ENCODE measurements at regions not wholly inside any gene's neighbourhood (a gene's known extent, or its start where the extent isn't known, plus 50 kb on each side); places are given as distances from the start of the nearest gene placed in this dataset.

DNA sequence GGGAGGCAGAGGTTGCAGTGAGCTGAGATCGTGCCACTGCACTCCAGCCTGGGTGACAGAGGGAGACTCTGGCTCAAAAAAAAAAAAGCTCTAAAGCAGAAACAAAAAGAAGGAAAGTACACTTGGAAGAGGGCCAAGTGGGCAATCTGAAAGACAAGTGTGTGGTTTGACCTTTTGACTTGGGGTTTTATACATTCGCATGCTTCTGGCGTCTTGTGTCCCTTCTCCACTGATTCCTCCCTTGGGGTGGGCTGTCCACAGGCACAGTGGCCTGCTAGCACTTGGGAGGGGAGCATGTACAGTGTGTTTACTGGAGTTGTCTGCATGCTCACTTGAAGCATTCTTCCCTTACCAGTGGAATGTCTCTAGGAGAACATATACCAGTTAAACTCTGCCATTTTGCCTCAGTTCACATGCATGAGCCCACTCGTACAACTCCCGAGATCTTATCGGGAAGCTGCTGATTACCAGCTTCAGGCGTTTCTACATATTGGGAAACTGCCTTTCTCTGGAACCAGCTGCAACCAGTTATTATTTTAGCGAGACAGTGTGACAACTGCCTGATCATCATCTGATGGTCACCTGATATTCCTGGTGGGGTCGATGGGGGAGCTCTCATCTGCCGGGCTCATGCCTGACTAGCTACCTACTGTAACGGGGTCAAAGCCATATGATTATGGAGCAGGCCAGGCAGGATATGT lies 113.5 kb upstream of the ZNF678 start:
- TF ChIP-seq POLR2A (IDR thresholded peaks at IDR 0.05) (no peak), POLR2AphosphoS5 (IDR thresholded peaks at IDR 0.05) (no peak)
- TF ChIP-seq, protein P1, sequence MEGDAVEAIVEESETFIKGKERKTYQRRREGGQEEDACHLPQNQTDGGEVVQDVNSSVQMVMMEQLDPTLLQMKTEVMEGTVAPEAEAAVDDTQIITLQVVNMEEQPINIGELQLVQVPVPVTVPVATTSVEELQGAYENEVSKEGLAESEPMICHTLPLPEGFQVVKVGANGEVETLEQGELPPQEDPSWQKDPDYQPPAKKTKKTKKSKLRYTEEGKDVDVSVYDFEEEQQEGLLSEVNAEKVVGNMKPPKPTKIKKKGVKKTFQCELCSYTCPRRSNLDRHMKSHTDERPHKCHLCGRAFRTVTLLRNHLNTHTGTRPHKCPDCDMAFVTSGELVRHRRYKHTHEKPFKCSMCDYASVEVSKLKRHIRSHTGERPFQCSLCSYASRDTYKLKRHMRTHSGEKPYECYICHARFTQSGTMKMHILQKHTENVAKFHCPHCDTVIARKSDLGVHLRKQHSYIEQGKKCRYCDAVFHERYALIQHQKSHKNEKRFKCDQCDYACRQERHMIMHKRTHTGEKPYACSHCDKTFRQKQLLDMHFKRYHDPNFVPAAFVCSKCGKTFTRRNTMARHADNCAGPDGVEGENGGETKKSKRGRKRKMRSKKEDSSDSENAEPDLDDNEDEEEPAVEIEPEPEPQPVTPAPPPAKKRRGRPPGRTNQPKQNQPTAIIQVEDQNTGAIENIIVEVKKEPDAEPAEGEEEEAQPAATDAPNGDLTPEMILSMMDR (IDR thresholded peaks at IDR 0.05 in 8 of 11, conservative IDR thresholded peaks at IDR 0.05 in 3 of 11), result no peak
- H3K4me1 ChIP-seq, result no peaks in the 10 kb centered on the region
- peaks cover 0 to 41% (median 0%) of the 10 kb centered on the region in 7 donors for H3K27me3 ChIP-seq (replicated peaks in 1 of 7)
- intact Hi-C loops (cut with DNase I; ENCODE audit: low total_unique reads), result loop anchor here (10.0 kb wide), 1 partner anchor 335 kb away; no protein-coding TSS in a partner anchor
- DNase-seq, result no peak
- 66 to 81% (median 74%) methylated on average over 10 to 11 of the region's 11 CpGs for WGBS, 5 donors
- no peaks in the 10 kb centered on the region for H3K9me3 ChIP-seq
- H3K4me3 ChIP-seq, result no peak overlapping the region
- no peaks in the 10 kb centered on the region for H3K36me3 ChIP-seq
- H3K27ac ChIP-seq, result no peak overlapping the region

DNA sequence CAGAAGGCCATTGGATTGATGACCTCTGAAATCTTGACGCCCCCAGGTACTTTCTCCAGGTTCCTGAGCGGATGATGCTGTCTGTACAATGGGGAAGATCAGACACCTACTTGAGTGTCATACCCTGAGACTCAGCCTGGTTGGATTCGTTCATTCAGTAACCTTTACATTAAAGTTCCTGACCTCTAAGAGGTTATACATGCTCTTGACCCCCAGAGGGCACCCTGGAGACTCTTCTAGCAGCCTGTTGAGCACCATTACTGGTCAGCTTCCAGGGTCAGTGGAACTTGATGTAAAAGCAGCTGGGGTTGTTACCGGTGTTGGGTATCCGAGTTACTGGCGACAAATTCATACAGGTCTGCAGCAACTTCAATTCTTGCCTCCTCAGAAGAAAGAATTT lies 114.3 kb upstream of the ZNF678 start:
- Histone ChIP-seq H3K36me3 (no peaks in the 10 kb centered on the region), H3K27me3 (replicated peaks in 1 of 7) (peaks cover 0 to 33% (median 0%) of the 10 kb centered on the region in 7 donors), H3K27ac (no peak overlapping the region), H3K4me3 (no peak overlapping the region), H3K9me3 (no peaks in the 10 kb centered on the region), H3K4me1 (no peaks in the 10 kb centered on the region)
- DNase-seq, result no peak
- TF ChIP-seq, protein P1 (IDR thresholded peaks at IDR 0.05 in 8 of 11, conservative IDR thresholded peaks at IDR 0.05 in 3 of 11), result peak in 4 of 11 experiments; percentile 8 to 41 (median 32)
- TF ChIP-seq POLR2AphosphoS5 (IDR thresholded peaks at IDR 0.05), result no peak
- 42 to 56% (median 49%) methylated on average over 6 of the region's 6 CpGs for WGBS, 5 donors
- intact Hi-C loops (cut with DNase I; ENCODE audit: low total_unique reads), result loop anchor here (10.0 kb wide), 1 partner anchor 334 kb away; no protein-coding TSS in a partner anchor

DNA sequence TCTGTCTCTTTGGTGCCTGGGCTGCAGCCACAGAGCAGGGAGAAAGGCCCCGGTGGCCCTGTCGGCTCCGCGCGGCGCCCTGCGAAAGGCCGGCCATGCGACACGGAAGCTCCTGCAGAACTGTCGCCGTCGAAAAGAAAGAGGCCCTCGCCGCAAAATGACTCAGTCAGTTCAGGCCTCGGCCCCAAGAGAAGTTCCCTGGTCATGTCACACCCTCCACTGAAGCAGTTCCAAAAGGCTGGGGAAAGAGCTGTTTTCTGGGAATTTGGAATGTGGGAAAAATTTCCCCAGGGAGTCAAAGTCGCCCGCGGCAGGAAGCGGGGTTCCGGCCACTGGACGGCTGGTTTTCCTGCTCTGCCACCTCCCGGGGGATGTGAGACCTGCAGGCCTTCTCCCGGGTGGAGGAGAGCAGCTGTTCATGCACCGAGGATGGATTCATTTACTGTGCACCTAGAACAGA lies 115.8 kb upstream of the ZNF678 start:
- DNase-seq, result no peak
- intact Hi-C loops (cut with DNase I; ENCODE audit: low total_unique reads), result loop anchor here (10.0 kb wide), 1 partner anchor 333 kb away; no protein-coding TSS in a partner anchor
- Histone ChIP-seq H3K4me3 (peak overlapping the region in 1 of 8 donors; percentile 9), H3K27ac (peak overlapping the region in 1 of 8 donors; percentile 35), H3K4me1 (no peaks in the 10 kb centered on the region), H3K27me3 (replicated peaks in 1 of 7) (peaks cover 0 to 18% (median 0%) of the 10 kb centered on the region in 7 donors), H3K9me3 (no peaks in the 10 kb centered on the region), H3K36me3 (no peaks in the 10 kb centered on the region)
- WGBS, 5 donors, result 39 to 74% (median 59%) methylated on average over 25 of the region's 25 CpGs
- peak in 1 of 3 donors; percentile 25 for TF ChIP-seq POLR2AphosphoS5 (IDR thresholded peaks at IDR 0.05)
- TF ChIP-seq POLR2A (IDR thresholded peaks at IDR 0.05), result no peak
- TF ChIP-seq, protein P1 (IDR thresholded peaks at IDR 0.05 in 8 of 11, conservative IDR thresholded peaks at IDR 0.05 in 3 of 11), result peak in 6 of 11 experiments; percentile 30 to 66 (median 54)

DNA sequence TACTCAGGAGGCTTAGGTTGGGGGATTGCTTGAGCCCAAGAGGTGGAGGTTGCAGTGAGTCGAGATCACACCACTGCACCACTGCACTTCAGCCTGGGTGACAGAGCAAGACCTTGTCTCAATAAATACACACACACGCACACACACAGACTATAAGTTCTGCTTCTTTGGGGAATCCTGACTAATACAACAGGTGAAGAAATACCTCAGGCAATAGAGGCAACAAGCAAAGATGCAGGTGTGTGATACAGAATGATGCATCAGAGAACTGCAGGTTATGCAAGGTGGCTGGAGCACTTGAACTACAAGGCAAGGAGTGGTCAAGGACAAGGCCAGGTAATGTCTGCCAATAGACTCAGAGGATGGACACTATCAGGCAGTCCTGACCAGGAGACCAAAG lies 117.6 kb upstream of the ZNF678 start:
- H3K4me3 ChIP-seq, result no peak overlapping the region
- H3K9me3 ChIP-seq, result no peaks in the 10 kb centered on the region
- H3K27ac ChIP-seq, result no peak overlapping the region
- TF ChIP-seq, protein P1 (IDR thresholded peaks at IDR 0.05 in 8 of 11, conservative IDR thresholded peaks at IDR 0.05 in 3 of 11), result no peak
- TF ChIP-seq POLR2A (IDR thresholded peaks at IDR 0.05), result no peak
- TF ChIP-seq POLR2AphosphoS5 (IDR thresholded peaks at IDR 0.05), result no peak
- H3K4me1 ChIP-seq, result no peaks in the 10 kb centered on the region
- intact Hi-C loops (cut with DNase I; ENCODE audit: low total_unique reads), result loop anchor here (10.0 kb wide), 1 partner anchor 331 kb away; no protein-coding TSS in a partner anchor
- H3K36me3 ChIP-seq, result no peaks in the 10 kb centered on the region
- peaks cover 0 to 20% (median 0%) of the 10 kb centered on the region in 7 donors for H3K27me3 ChIP-seq (replicated peaks in 1 of 7)
- DNase-seq, result no peak
- WGBS, 5 donors, result 76 to 97% (median 91%) methylated on average over 2 of the region's 2 CpGs
